H9 (cell line): ENCODE measurements at regions not wholly inside any gene's neighbourhood (a gene's known extent, or its start where the extent isn't known, plus 50 kb on each side); places are given as distances from the start of the nearest gene placed in this dataset.

Experiments used
- DNase-seq: peaks from one replicate; pipeline ENCODE4 v3.0.0-alpha.2; 2017
- H2AFZ ChIP-seq: one replicate; pipeline ENCODE4 v1.6.1; 2013; ENCODE audit warnings: mild to moderate bottlenecking, low read length, control low read depth, moderate library complexity
- H2AK5ac ChIP-seq: 2 replicates; pipeline ENCODE4 v1.6.1; 2013; ENCODE audit warnings: low read length, control low read depth, mixed read lengths; ENCODE audit not compliant: insufficient read length
- H2BK120ac ChIP-seq: one replicate; pipeline ENCODE4 v1.6.1; 2013; ENCODE audit warnings: low read depth, mild to moderate bottlenecking, low read length, control low read depth, inconsistent platforms; ENCODE audit not compliant: poor library complexity, severe bottlenecking
- H2BK12ac ChIP-seq: 2 replicates; pipeline ENCODE4 v1.6.1; 2013; ENCODE audit warnings: low read length, control low read depth, mixed read lengths, low read depth; ENCODE audit not compliant: insufficient read length
- H2BK15ac ChIP-seq: 2 replicates; pipeline ENCODE4 v1.6.1; 2013; ENCODE audit warnings: low read depth, low read length, control low read depth
- H2BK20ac ChIP-seq: one replicate; pipeline ENCODE4 v1.6.1; 2013; ENCODE audit warnings: low read depth, mild to moderate bottlenecking, low read length, control low read depth, inconsistent platforms; ENCODE audit not compliant: poor library complexity, severe bottlenecking
- H2BK5ac ChIP-seq: 2 replicates; pipeline ENCODE4 v1.6.1; 2013; ENCODE audit warnings: low read length, control low read depth, mixed read lengths; ENCODE audit not compliant: insufficient read length
- H3K14ac ChIP-seq: 2 replicates; pipeline ENCODE4 v1.6.1; 2013; ENCODE audit warnings: low read length, control low read depth; ENCODE audit not compliant: insufficient read depth
- H3K18ac ChIP-seq: 2 replicates; pipeline ENCODE4 v1.6.1; 2013; ENCODE audit warnings: low read depth, mild to moderate bottlenecking, mixed read lengths, low read length, control low read depth; ENCODE audit not compliant: insufficient read length
- H3K23ac ChIP-seq: 2 replicates; pipeline ENCODE4 v1.6.1; 2013; ENCODE audit warnings: low read length, control low read depth, mixed read lengths, low read depth; ENCODE audit not compliant: insufficient read length
- H3K23me2 ChIP-seq: 2 replicates; pipeline ENCODE4 v1.6.1; 2013; ENCODE audit warnings: low read depth, mild to moderate bottlenecking, mixed read lengths, low read length, control low read depth; ENCODE audit not compliant: insufficient read length, poor library complexity, severe bottlenecking
- H3K27ac ChIP-seq: 2 replicates; pipeline ENCODE4 v1.5.1; 2013; ENCODE audit warnings: low read length, control low read depth, mixed read lengths, low read depth; ENCODE audit not compliant: insufficient read length
- H3K27me3 ChIP-seq: 2 replicates; pipeline ENCODE4 v1.6.1; 2013; ENCODE audit warnings: low read length, control low read depth, inconsistent platforms; ENCODE audit not compliant: insufficient read depth
- H3K4ac ChIP-seq: 2 replicates; pipeline ENCODE4 v1.6.1; 2013; ENCODE audit warnings: low read depth, mild to moderate bottlenecking, control low read depth, inconsistent platforms, low read length, moderate library complexity
- H3K4me1 ChIP-seq: 2 replicates; pipeline ENCODE4 v1.6.1; 2013; ENCODE audit warnings: low read length, control low read depth, inconsistent platforms; ENCODE audit not compliant: insufficient read depth
- H3K4me2 ChIP-seq: 2 replicates; pipeline ENCODE4 v1.6.1; 2013; ENCODE audit warnings: low read length, control low read depth, mixed read lengths; ENCODE audit not compliant: insufficient read length, insufficient read depth
- H3K56ac ChIP-seq: 2 replicates; pipeline ENCODE4 v1.6.1; 2013; ENCODE audit warnings: low read depth, mild to moderate bottlenecking, mixed read lengths, low read length, control low read depth; ENCODE audit not compliant: insufficient read length
- H3K79me1 ChIP-seq: 2 replicates; pipeline ENCODE4 v1.6.1; 2013; ENCODE audit warnings: low read depth, mild to moderate bottlenecking, moderate library complexity, low read length, control low read depth, inconsistent platforms; ENCODE audit not compliant: insufficient read depth, poor library complexity, severe bottlenecking
- H3K79me2 ChIP-seq: 2 replicates; pipeline ENCODE4 v1.6.1; 2013; ENCODE audit warnings: low read length, control low read depth, inconsistent platforms; ENCODE audit not compliant: insufficient read depth
- H3K9ac ChIP-seq: 2 replicates; pipeline ENCODE4 v1.6.1; 2013; ENCODE audit warnings: low read length, control low read depth, mixed read lengths; ENCODE audit not compliant: insufficient read length; ENCODE audit errors: extremely low read depth
- H3K9me3 ChIP-seq: one replicate; pipeline ENCODE4 v1.6.1; 2013; ENCODE audit warnings: low read depth, low read length, inconsistent platforms; ENCODE audit not compliant: control insufficient read depth
- H3T11ph ChIP-seq: one replicate; pipeline ENCODE4 v1.6.1; 2013; ENCODE audit warnings: mild to moderate bottlenecking, low read length, control low read depth, inconsistent platforms
- H4K20me1 ChIP-seq: one replicate; pipeline ENCODE4 v1.6.1; 2013; ENCODE audit not compliant: control insufficient read depth, insufficient read length, insufficient read depth
- H4K5ac ChIP-seq: 2 replicates; pipeline ENCODE4 v1.6.1; 2013; ENCODE audit warnings: low read depth, mild to moderate bottlenecking, mixed read lengths, low read length, control low read depth; ENCODE audit not compliant: insufficient read length
- H4K8ac ChIP-seq: replicated peaks from 2 replicates; pipeline ENCODE4 v1.6.1; 2013; ENCODE audit warnings: low read length, control low read depth, mixed read lengths, low read depth; ENCODE audit not compliant: insufficient read length
- H4K91ac ChIP-seq: 2 replicates; pipeline ENCODE4 v1.6.1; 2013; ENCODE audit warnings: low read depth, mild to moderate bottlenecking, moderate library complexity, mixed read lengths, low read length, control low read depth; ENCODE audit not compliant: insufficient read length
- H3K27ac Mint-ChIP-seq, 3 experiments: 2 replicates in 2 of 3; 3 replicates in 1 of 3; pipeline ENCODE4 v1.8.0; 2020 to 2021; ENCODE audit warnings: mixed read lengths in 3 of 3, mild to moderate bottlenecking in 1 of 3, moderate library complexity in 1 of 3
- H3K27me3 Mint-ChIP-seq: 2 replicates; pipeline ENCODE4 v1.8.0; 2021; ENCODE audit warnings: low read depth, mild to moderate bottlenecking, moderate library complexity, mixed read lengths
- H3K36me3 Mint-ChIP-seq, 3 experiments: 2 replicates in 2 of 3; 3 replicates in 1 of 3; pipeline ENCODE4 v1.8.0; 2020 to 2021; ENCODE audit warnings: low read depth in 3 of 3, mixed read lengths in 3 of 3; ENCODE audit not compliant: insufficient read depth in 1 of 3
- H3K4me1 Mint-ChIP-seq, 2 experiments: 2 replicates each; pipeline ENCODE4 v1.8.0; 2020; ENCODE audit warnings: mixed read lengths in 2 of 2
- H3K4me3 Mint-ChIP-seq, 2 experiments: 2 replicates in 1 of 2; 3 replicates in 1 of 2; pipeline ENCODE4 v1.8.0; 2020 to 2021; ENCODE audit warnings: mild to moderate bottlenecking in 2 of 2, mixed read lengths in 2 of 2, moderate library complexity in 1 of 2
- H3K9me3 Mint-ChIP-seq, 2 experiments: 2 replicates in 1 of 2; 3 replicates in 1 of 2; pipeline ENCODE4 v1.8.0; 2020; ENCODE audit warnings: mild to moderate bottlenecking in 2 of 2, mixed read lengths in 2 of 2, moderate library complexity in 1 of 2
- WGBS: extraction: QIAGEN DNeasy Blood & Tissue Kit; methylation state at CpG from one replicate; pipeline ENCODE4 v1.1.7; 2013; ENCODE audit warnings: missing lambda C conversion rate, low lambda C conversion rate, mixed read lengths; ENCODE audit not compliant: insufficient read length; ENCODE audit errors: extremely low coverage; 5-methylcytosine and 5-hydroxymethylcytosine counted together
- TF ChIP-seq, protein P1 (sequence below): fragments of 200-600 bp; sonication (generic); conservative IDR thresholded peaks from 3 replicates; pipeline ENCODE4 v1.8.0; 2021; ENCODE audit warnings: antibody characterized with exemption, mild to moderate bottlenecking

DNA sequence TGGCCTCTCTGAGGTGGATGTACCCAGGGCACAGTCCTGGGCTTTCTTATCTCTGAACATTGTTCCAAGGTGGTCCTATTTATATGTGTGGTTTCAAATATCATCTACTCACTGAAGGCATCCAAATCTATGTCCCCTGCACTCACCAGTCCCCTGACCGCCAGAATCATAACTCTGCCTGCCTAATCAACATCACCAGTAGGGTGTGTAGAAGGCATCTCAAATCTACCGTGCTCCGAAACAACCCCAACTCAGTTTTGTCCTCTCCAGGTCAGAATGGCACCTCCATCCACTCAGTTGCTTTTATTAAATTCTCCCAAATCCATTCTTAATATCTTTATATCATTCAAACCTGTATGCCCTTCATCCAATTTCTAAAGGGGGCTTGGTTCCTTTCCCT, 536.3 kb downstream of the GRIN2A start:
- no peaks in the 10 kb centered on the region for H3K9me3 Mint-ChIP-seq
- H3K27ac Mint-ChIP-seq: peak overlapping the region in 1 of 3 experiments; percentile 68; a peak in 1 of 7 replicates
- no peaks in the 10 kb centered on the region for H3K36me3 Mint-ChIP-seq
- Histone ChIP-seq H3K79me1 (no peaks in the 10 kb centered on the region), H3K27ac (no peak overlapping the region), H3K56ac (no peak overlapping the region), H3K14ac (no peak overlapping the region), H2BK120ac (no peak overlapping the region), H3T11ph (no peak overlapping the region), H3K4me1 (no peaks in the 10 kb centered on the region; the same call in 1 of the 2 replicates), H4K20me1 (no peaks in the 10 kb centered on the region), H2BK12ac (no peak overlapping the region), H3K4me2 (no peak overlapping the region), H2AK5ac (no peak overlapping the region), H3K79me2 (no peaks in the 10 kb centered on the region), H3K23ac (no peak overlapping the region), H3K23me2 (no peaks in the 10 kb centered on the region), H3K18ac (no peak overlapping the region), H2BK20ac (no peak overlapping the region), H3K4ac (no peak overlapping the region), H3K9ac (no peak overlapping the region), H2AFZ (no peak overlapping the region), H4K5ac (no peak overlapping the region), H4K8ac (no peak overlapping the region), H3K9me3 (no peaks in the 10 kb centered on the region), H4K91ac (no peak overlapping the region), H3K27me3 (no peaks in the 10 kb centered on the region), H2BK15ac (no peak overlapping the region), H2BK5ac (no peak overlapping the region)
- no CpG with 5 or more reads among the region's 3 CpGs for WGBS
- DNase-seq: no peak
- no peaks in the 10 kb centered on the region; the same call in 1 of the 2 replicates for H3K27me3 Mint-ChIP-seq
- TF ChIP-seq, protein P1, sequence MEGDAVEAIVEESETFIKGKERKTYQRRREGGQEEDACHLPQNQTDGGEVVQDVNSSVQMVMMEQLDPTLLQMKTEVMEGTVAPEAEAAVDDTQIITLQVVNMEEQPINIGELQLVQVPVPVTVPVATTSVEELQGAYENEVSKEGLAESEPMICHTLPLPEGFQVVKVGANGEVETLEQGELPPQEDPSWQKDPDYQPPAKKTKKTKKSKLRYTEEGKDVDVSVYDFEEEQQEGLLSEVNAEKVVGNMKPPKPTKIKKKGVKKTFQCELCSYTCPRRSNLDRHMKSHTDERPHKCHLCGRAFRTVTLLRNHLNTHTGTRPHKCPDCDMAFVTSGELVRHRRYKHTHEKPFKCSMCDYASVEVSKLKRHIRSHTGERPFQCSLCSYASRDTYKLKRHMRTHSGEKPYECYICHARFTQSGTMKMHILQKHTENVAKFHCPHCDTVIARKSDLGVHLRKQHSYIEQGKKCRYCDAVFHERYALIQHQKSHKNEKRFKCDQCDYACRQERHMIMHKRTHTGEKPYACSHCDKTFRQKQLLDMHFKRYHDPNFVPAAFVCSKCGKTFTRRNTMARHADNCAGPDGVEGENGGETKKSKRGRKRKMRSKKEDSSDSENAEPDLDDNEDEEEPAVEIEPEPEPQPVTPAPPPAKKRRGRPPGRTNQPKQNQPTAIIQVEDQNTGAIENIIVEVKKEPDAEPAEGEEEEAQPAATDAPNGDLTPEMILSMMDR: peak; percentile 40; the same call in 2 of the 3 replicates
- no peak overlapping the region for H3K4me3 Mint-ChIP-seq
- peaks cover 9 to 14% of the 10 kb centered on the region in 2 experiments for H3K4me1 Mint-ChIP-seq
